ENCODE measurements at regions not wholly inside any gene's neighbourhood (a gene's known extent, or its start where the extent isn't known, plus 50 kb on each side); places are given as distances from the start of the nearest gene placed in this dataset.
"Not testable (repeated sequence)": the region's sequence is repeated elsewhere in the genome, so short reads cannot be mapped to it uniquely, and the experiment has no call there.

DNA sequence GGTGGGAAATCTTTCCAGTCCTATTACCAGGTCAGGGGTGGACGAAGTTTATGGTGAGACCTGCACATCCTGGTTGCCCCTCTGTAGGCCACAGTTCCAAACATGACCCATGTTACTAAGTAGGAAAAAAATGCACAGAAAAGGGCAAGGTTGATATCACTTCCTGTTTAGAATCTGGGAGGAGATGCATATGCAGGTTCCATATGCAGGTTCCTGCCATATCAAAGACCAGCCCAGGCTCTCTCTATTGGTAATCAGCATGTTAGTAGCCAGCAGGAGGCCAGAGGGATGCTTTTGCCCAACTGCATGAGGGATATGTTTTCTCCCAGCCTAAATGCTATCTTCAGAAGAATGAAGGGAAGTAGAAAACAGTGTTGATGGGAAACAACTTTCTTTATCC, 657.2 kb downstream of the ANKRD50 start:
- DNase-seq (ENCODE audit: low read depth) = no peak

DNA sequence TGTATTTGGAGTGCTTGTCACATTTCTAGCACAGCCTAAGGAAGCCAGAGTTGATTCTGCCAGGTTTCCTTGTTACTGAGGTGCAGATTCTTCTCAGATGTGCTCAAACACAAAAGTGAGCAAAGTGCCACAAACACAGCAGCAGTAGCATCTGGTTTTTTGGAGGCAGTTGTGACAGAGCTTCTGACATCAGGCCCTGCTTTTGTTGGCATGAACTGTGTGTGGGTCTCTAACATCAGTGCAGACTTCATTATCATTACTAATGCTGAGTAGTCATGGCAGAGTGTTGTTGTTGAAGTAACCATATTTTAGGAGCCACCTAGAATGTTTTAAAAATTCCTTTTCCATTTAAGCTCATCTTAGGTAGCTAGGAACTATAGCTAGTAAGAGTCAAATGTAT, 656.6 kb downstream of the ANKRD50 start:
- DNase-seq (ENCODE audit: low read depth) = no peak

DNA sequence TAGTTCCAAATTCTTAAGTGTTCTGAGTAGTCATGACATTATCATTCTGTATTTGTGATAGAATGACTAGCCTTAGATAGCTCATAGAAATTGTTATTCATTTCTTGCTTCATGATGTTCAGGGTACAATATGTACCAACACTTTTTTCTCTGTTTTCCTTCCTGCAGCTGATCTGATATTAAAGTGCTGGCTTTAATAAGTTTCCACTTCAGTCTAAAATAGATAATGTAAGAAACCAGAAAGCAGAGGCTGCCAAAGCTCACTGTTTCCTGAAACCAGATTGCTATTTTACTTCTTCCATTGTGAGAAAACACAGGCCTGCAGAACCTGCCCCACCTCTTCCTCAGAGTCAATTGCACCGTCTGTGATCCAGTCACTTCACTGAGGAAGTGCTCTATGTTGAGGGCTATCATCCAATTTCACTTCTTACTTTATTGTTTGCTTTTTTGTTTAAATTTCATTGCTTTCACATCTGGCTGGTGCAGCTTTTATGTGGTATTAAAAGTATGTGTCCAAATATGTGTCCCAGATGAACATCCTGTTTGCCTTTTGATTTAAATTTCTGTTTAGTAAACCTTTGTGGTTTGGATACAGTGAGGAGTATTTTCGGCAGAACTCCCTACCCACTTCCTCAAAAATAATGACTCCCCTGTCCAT, 652.1 kb downstream of the ANKRD50 start:
- no peak for DNase-seq (ENCODE audit: low read depth)

DNA sequence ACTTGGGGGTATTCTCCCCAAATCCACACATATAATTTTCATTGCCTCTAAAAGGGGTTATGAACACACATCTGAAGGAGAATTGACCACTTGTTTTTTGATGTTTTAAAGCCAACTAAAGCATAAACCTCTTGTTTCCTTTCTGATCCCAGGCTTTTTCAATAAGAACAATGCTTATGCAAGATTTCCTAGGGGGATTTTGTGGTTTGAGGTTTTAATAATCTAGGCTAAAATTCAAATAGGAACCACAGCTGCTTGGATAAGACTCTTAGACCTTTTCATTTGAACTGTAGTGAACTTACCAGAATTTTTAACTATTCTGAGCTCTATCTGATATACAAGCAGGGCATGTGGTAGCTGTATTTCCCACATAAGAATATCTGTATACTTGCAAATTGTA, 651.1 kb downstream of the ANKRD50 start:
- DNase-seq (ENCODE audit: low read depth) = no peak

DNA sequence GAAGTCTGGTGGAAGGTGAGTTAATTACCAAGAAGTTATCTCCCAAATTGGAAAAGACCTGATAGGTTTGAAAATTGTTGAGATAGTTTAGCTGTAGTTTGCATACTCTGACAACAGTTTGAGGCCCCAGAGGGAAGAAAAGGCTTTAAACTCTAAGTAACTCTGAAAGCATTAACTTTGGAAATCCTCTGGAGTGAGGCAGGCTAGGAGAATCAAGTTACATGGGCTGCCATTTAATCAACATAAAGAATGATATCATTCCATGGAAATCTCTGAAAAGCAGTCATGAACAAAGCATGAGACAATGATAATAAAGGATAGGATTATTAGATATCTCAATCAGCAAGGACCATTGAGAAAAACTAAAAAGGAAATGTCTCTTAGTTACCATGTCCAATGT, 647.1 kb downstream of the ANKRD50 start:
- no peak for DNase-seq (ENCODE audit: low read depth)

DNA sequence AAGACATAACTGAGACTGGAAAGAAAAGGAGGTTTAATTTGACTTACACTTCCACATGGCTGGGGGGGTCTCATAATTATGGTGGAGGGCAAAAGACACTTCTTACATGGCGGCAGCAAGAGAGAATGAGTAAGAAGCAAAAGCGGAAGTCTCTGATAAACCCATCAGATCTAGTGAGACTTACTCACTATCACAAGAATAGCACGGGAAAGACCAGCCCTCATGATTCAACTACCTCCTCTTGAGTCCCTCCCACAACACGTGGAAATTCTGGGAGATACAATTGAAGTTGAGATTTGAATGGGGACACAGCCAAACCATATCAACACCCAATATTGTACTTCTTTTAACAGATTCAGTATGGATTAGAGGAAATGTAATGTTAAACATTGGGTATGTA, 646.6 kb downstream of the ANKRD50 start:
- no peak for DNase-seq (ENCODE audit: low read depth)

DNA sequence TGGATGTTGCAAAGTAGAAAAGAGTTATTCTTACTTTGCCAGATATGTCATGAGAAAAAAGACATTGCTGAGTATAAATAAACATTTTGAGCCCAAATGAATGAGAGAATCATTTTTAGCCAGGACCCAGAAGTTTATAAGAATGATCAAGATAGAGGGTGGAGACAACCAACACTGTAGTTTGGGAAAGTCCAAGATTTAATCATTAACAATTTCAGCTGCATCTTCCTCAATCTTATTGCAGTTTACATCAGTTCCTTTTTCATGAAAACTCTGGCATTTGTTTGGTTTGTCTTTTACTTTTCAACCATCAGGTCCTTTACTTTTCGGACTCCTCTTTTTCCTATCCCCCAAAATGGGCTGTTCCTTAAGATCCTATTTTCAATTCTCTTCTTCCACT, 645.9 kb downstream of the ANKRD50 start:
- DNase-seq (ENCODE audit: low read depth) = no peak

DNA sequence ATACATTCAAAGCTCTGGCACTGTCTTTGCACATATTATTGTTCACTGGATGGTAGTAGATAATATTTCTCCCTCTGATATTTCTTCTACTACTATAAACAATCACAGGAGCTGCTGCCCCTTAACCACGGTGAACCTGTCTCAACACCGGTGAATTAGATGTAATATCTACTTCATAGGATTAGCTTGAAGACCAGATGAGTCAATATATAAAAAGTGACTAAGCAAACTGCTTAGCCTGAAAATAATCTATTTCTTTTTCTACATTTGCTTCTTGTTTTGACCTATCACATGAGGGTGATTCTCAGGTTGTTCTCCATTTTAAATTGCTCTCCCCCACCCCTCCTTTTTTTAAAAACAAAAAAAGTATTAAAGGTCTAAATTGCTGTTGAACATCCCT, 645.5 kb downstream of the ANKRD50 start:
- no peak for DNase-seq (ENCODE audit: low read depth)

DNA sequence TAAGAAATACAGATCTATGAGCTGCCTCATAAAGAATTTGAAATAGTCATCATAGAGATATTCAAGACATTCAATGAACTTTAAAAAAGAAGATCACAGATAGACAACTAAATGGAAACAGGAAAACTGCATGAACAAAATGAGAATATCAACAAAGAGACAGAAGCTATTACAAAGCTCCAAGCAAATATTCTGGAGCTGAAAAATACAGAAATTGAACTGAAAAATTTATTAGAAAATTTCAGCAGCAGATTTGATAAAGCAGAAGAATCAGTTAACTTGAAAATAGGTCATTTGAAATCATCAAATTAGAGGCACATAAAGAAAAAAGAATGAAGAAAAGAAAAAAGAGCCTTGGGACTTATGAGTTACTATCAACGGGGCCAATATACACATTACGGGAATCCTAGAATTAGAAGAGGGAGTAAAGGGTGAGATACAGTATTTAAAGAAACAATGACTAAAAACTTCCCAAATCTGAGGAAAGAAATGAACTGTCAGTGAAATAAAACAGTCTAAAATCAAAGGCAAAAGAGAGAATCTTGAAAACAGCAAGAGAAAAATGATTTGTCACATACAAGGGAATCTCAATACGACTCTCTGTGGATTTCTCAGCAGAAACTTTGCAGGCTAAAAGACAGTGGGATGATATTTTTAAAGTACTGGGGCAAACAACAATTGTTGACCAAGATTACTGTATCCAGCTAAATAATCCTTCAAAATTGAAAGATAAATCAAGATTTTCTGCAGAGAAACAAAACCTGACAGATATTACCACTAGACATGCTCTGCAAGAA, 641.6 kb downstream of the ANKRD50 start:
- no peak for DNase-seq (ENCODE audit: low read depth)

DNA sequence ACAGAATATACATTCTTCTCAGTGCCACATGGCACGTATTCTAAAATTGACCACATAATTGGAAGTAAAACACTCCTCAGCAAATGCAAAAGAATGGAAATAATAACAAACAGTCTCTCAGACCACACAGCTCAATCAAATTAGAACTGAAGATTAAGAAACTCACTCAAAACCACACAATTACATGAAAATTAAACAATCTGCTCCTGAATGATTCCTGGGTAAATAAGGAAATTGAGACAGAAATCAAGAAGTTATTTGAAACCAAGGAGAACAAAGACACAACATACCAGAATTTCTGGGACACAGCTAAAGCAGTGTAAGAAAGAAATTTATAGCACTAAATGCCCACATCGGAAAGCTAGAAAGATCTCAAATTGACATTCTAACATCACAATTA, 637.3 kb downstream of the ANKRD50 start:
- not testable (repeated sequence) for DNase-seq (ENCODE audit: low read depth)

DNA sequence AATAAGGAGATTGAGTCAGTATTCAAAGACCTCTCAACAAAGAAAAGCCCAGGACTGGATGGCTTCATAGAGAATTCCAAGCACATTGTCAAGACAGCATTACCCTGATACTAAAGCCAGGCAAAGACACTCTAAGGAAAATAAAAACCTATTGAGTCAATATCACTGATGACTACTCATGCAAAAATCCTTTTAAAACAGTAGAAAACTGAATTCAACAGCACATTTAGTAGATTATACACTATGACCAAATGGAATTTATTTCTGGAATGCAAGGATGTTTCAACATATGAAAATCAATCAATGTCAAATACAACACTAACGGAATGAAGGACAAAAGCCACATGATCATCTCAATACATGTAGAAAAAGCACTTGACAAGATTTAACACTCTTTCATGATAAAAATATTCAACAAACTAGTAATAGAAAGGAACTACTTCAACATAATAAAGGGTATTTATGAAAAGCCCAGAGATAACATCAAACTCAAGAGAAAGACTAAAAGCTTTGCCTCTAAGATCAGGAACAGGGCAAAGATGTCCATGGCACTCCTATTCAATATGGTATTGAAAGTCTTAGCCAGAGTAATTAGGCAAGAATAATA, 633.3 kb downstream of the ANKRD50 start:
- DNase-seq (ENCODE audit: low read depth) = peak; percentile 15

DNA sequence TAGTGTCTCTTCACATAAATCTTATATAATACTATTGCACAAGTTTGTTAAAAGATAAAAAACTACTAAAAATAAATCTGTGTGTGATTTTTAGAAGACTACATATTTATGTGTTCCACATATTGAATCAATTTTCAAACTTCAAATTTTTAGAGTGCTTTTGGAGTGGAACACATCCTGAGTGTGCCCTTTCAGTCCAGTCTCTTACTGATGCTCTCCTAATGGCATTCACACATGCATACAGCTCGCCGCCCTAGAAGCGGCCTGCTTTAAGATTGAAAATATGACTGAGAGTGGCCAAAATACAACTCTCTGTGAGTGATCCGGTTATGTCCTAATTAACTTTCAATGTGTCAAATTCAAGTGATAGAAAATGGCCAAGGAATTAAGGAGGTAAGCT, 628.8 kb downstream of the ANKRD50 start:
- DNase-seq (ENCODE audit: low read depth) = no peak

DNA sequence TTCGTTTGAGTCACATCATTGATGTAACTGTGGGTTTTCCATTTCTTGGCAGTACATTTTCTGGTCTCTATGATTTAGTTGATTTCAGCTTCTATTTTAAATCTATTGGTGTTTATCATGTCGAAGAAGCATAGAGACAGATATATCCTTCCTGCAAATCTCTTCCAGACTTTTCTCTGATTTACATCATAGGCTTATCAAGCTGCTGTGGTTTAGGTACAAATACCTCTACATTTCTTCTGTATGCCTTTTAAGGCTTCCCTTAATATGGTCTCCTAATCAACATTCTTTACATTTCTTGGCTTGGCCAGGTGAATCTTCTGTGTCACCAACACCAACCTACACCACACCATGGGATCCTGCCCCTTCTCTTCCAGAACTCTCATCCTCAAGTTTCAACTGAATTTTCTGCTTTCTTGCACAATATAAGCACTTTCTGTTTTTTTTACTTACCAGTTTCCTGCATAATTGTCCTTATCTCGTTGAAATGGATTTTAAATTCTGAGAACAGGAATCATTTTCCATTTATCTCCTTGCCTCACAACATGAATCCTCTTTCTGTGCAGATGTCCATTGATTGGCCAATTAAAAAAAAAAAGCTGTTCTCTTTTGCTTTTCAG, 626.9 kb downstream of the ANKRD50 start:
- DNase-seq (ENCODE audit: low read depth) = no peak

DNA sequence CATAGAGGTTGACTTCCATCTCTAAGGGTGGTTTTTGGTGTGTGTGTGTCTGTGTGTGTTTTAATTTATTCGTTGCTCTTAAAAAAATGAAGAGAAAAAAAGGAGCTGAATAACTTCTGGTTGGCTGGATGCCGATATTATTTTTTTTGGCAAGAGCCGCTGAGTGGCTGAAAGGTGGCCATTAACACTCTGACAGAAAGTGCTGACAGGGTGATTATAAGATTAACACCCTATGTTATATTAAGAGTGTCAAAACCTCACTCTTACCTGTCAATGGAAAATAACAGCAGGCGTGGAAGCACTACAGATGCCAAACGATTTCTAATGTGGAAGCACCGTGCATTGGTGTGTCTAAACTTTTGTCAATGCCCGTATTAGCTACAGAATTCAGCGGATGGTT, 622.5 kb downstream of the ANKRD50 start:
- DNase-seq (ENCODE audit: low read depth) = no peak

DNA sequence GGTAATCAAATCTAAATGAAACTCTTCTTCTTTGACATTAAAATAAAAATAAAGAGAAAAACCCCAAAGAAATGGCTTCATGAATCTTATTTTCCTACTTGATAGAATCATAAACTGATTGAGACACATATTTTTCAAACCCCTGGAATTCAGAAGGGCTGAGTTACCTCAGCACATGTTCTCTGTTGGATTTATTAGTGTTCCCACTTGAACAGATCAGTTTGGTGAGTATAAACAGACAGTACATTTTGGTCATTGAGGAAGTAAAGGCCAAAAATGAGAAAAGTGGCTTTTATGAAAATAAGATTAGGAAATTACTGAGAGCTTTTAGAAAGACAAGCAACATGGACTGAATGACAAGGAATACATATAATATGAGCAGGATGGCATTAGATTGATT, 620.4 kb downstream of the ANKRD50 start:
- DNase-seq (ENCODE audit: low read depth) = no peak

DNA sequence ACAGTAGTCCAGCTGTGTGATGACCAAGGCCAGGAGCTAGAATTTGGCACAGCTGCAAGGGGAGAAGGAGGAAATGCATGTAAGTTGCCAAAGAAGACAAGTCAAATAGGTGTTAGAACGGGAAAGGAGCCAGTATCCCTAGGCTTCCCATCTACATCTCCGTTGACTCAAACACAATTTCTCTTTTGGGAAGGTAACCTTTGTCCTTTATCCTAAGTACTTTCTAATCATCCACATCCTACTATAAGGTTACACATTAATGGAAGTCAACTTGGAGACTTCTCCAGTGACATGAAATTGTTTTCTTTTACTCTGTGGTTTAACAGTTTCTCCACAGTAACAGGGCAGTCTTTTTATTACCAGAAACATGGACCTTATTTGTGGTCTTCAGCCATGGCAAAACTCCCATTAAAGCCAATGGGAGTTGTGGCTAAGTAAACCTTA, 620.0 kb downstream of the ANKRD50 start:
- DNase-seq (ENCODE audit: low read depth) = no peak

DNA sequence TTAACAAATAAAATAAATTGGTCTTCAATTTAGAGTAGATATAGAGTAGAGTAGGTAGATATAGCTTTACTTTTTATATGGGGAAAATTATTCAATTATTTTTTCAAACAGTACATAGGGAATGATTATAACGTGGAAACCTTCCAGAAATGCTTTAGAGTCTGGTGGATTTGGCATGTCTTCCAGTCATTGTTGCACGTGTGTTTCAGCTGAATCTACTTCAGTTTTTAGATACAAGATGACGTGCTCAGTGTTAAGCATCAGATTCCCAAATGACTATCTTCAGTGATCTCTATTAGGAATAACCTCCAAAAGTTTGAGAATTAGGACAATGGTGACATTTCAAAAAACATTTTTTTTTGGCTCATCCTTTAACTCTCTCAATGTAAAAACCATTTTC, 616.9 kb downstream of the ANKRD50 start:
- DNase-seq (ENCODE audit: low read depth) = no peak

DNA sequence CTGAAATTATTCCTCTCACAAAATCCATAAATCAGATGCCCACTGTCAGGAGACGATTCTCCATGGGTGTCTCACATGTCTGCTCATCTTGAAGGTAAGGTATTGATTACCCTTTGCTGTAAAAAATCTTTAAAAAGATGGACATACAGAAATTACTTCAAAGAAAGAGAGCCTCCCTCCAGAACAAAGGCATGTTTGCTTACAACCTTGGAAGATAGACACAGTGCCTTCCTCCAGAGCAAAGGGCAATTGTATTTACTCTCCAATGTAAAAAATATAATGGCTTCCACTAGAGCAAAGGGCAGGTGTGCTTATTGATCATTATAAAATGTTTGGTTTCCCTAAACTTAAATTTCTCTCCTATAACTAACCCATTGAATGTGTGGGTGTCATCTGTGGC, 616.2 kb downstream of the ANKRD50 start:
- no peak for DNase-seq (ENCODE audit: low read depth)

DNA sequence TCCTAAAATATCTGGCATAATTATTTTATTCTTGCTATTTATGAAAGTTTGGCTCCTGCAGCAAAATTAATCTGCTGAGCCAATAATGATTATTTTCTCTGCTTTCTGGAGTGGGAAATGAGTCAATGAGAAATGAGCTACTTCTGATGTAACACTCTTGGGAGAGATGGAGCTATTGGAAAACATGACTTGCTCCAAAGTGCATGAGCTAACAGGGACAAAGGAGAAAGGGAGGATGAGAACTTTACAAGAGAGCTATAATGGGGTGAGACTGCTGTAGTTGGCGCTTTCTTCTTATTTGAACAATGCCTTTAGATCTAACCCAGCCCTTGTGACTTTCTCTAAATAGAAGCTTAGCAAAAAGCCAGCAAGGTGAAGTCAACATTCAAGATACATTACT, 615.1 kb downstream of the ANKRD50 start:
- no peak for DNase-seq (ENCODE audit: low read depth)

DNA sequence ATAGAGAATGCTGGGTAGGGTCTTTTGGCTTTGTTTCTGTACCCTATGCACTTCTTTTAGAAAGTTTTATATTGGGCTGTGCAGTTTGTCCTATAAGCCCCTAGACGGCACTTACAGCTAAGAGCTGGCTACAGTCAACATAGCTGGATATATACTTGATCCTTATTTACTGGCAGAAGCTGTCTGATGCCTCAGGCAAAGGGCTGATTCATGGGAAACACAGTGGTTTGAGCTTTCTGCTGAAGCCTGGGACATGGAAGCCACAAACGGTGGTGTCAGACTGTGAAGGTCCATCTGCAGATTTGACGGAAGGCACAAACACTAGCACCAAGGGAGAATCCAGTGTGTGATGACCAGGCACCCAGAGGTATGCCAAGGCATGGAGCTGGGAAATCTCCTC, 608.4 kb downstream of the ANKRD50 start:
- no peak for DNase-seq (ENCODE audit: low read depth)

DNA sequence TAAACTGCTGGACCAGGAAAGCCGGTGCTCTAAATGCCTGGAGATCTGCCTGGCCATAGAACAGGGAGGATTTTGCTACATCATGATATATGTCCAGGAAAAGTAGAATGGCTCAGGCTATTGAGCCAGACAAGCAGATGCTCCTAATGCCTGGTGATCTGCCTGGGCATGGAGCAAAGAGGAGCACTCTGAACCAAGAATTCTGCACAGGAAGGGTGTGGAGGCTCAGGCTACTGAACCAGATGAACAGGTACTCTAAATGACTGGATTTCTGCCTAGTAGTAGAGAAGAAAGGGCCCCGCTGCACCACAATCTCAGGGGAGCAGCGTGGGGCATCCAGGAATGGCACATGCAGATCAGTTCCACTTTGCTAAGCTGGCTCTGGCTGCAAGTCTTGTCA, 607.9 kb downstream of the ANKRD50 start:
- DNase-seq (ENCODE audit: low read depth) = no peak

DNA sequence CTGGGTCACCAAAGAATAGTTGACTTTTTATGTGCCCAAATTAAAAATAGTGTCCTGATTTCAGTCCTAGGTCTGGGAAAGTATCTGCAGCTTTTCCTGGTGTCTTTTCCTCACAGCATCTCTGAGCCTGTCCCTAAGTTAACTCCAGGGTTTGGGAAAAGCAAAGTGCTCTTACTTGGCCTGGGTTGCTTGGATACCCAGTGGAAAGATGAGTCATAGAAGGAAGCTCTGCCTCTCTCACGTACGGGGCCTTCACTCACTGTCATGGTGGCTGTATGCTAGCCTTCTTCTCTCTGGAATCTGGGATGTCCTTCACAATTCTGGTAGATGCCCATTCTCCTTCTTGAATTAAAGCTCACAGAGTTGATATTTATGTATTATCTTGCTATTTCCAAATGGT, 607.3 kb downstream of the ANKRD50 start:
- DNase-seq (ENCODE audit: low read depth) = no peak

DNA sequence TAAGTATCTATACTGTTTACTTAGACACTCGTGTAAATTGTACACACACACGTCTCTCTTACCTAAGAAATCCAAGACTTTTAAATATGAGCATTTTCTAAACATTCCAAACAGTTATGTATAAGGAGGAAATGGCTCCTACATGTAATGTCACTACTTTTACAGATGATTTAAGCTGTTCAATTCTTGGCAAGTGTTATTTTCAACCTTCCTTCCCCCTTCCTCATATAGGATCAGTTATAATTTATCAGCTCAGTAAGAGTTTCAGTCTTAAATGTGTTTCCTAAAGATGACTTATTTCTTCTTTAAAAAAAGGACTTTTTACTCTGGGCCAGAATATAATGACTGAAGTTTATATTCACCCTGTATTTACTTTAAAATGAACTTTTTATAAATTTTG, 601.1 kb downstream of the ANKRD50 start:
- DNase-seq (ENCODE audit: low read depth) = no peak
